NCI-H2227 (cell line): ENCODE measurements at regions not wholly inside any gene's neighbourhood (a gene's known extent, or its start where the extent isn't known, plus 50 kb on each side); places are given as distances from the start of the nearest gene placed in this dataset.
"Not testable (repeated sequence)": the region's sequence is repeated elsewhere in the genome, so short reads cannot be mapped to it uniquely, and the experiment has no call there.

Experiments used
- DNase-seq: peaks from one replicate; lab custom pipeline; 2025; ENCODE audit not compliant: unreplicated experiment; lab: John Stamatoyannopoulos, UW

DNA sequence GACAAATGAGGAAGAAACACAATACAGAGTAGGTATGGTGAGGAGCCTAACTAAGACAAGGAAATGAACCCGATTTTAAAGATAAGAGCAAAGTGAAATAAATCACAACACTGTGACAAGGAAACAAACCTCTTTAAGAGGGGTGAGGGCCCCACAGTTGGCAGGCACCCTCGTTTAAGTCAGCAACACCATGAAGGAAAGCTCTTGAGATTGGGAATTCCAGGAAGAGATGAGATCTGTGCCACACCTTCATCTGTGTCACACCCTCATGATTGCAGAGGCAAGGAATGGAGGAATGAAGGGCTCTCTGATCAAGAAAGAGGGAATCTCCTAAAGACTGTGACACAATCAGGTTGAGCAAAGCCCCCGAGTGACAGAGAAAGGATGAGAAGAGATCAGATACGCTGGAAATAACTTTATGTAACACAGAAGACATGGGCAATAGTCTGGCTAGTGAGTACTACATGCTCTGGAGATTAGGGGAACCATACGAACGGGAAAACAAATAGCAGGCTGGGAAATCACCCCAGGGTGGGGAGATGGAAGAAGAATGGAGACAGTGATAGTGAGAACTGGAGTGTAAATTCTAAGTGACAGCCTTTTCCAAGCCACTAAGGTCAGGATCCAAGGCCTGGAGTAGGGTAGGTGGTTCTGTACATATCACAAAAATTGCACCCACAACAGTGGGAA is 51.7 kb upstream of the TERB2 start:
- DNase-seq: not testable (repeated sequence)
